Esophagus squamous epithelium (tissue), 5 donors: ENCODE measurements at regions not wholly inside any gene's neighbourhood (a gene's known extent, or its start where the extent isn't known, plus 50 kb on each side); places are given as distances from the start of the nearest gene placed in this dataset.

Experiments
- DNase-seq: peaks from one replicate; lab custom pipeline; 2025; lab: John Stamatoyannopoulos, UW
- H3K27ac ChIP-seq, 4 donors: fragments of 200-600 bp; sonication (generic); one replicate each; pipeline ENCODE4 v1.5.1; 2016 to 2019; ENCODE audit warnings: mild to moderate bottlenecking in 1 of 4
- H3K27me3 ChIP-seq, 4 donors: fragments of 200-600 bp; sonication (generic); 1 replicate in 3 of 4; 2 replicates in 1 of 4; pipeline versions ENCODE4 v1.5.1 to v1.6.0; 2017 to 2021; ENCODE audit warnings: antibody characterized with exemption in 1 of 4
- H3K36me3 ChIP-seq, 3 donors: fragments of 200-600 bp; sonication (generic); one replicate each; pipeline ENCODE4 v1.5.1; 2016 to 2019
- H3K4me1 ChIP-seq, 3 donors: fragments of 200-600 bp; sonication (generic); one replicate each; pipeline ENCODE4 v1.5.1; 2017 to 2019
- H3K4me3 ChIP-seq, 4 donors: fragments of 200-600 bp; sonication (generic); 1 replicate in 3 of 4; 2 replicates in 1 of 4; pipeline ENCODE4 v1.5.1; 2016 to 2019; ENCODE audit warnings: mild to moderate bottlenecking in 2 of 4, moderate library complexity in 1 of 4
- H3K9me3 ChIP-seq, 3 donors: fragments of 200-600 bp; sonication (generic); one replicate each; pipeline ENCODE4 v1.5.1; 2016 to 2019
- CTCF ChIP-seq, 6 experiments: fragments of 450-650 bp in 4 of 6; fragments of 200-600 bp in 2 of 6; sonication (generic) in 2 of 6; IDR thresholded peaks; one replicate each; pipeline ENCODE4 v1.5.1; 2016 to 2019; ENCODE audit warnings: antibody characterized with exemption in 6 of 6, mild to moderate bottlenecking in 4 of 6, moderate library complexity in 4 of 6
- POLR2A ChIP-seq, 4 donors: fragments of 450-650 bp; IDR thresholded peaks; one replicate each; pipeline ENCODE4 v1.6.1; 2017; ENCODE audit warnings: antibody characterized with exemption in 4 of 4, mild to moderate bottlenecking in 4 of 4, moderate library complexity in 3 of 4
- WGBS, 2 donors: methylation state at CpG; one replicate each; pipeline ENCODE4 v1.1.5; 2018; 5-methylcytosine and 5-hydroxymethylcytosine counted together
- intact Hi-C: fragments of 100-400 bp; cut with DNase I; formaldehyde crosslinking; loops from one replicate; pipeline ENCODE4 v1.15.0; 2022
- donor health status: DM: yes; HTN: yes; CAD: no.

- Histone ChIP-seq H3K4me3 (no peak overlapping the region), H3K9me3 (peaks cover 0 to 7% (median 0%) of the 10 kb centered on the region in 3 donors), H3K27me3 (peaks cover 0 to 72% (median 0%) of the 10 kb centered on the region in 4 donors), H3K27ac (no peak overlapping the region), H3K36me3 (no peaks in the 10 kb centered on the region), H3K4me1 (no peaks in the 10 kb centered on the region)
- intact Hi-C loops = no loop called here
- 69 to 70% methylated on average over 5 of the region's 5 CpGs for WGBS, 2 donors
- DNase-seq = no peak
- TF ChIP-seq POLR2A (IDR thresholded peaks at IDR 0.05) (no peak), CTCF (IDR thresholded peaks at IDR 0.05) (no peak)
These were observed 123.9 kb upstream of the CARD11 start for GRCh38 chr7:3167551-3167950.

- H3K27ac ChIP-seq = no peak overlapping the region
- intact Hi-C loops = no loop called here
- no peaks in the 10 kb centered on the region for H3K36me3 ChIP-seq
- 88 to 94% methylated on average over 3 to 6 of the region's 12 CpGs for WGBS, 2 donors
- no peak overlapping the region for H3K4me3 ChIP-seq
- no peak for TF ChIP-seq CTCF (IDR thresholded peaks at IDR 0.05)
- no peak for TF ChIP-seq POLR2A (IDR thresholded peaks at IDR 0.05)
- no peaks in the 10 kb centered on the region for H3K4me1 ChIP-seq
- DNase-seq = no peak
- H3K9me3 ChIP-seq = no peaks in the 10 kb centered on the region
- peaks cover 0 to 74% (median 0%) of the 10 kb centered on the region in 4 donors for H3K27me3 ChIP-seq
These were observed 124.7 kb upstream of the CARD11 start for GRCh38 chr7:3168370-3168769.

GRCh38 chr7:3168869-3169268, 125.2 kb upstream of the CARD11 start:
- no peaks in the 10 kb centered on the region for H3K36me3 ChIP-seq
- DNase-seq = no peak
- peaks cover 0 to 74% (median 0%) of the 10 kb centered on the region in 4 donors for H3K27me3 ChIP-seq
- H3K27ac ChIP-seq = no peak overlapping the region
- intact Hi-C loops = no loop called here
- TF ChIP-seq POLR2A (IDR thresholded peaks at IDR 0.05) (no peak), CTCF (IDR thresholded peaks at IDR 0.05) (no peak)
- no peaks in the 10 kb centered on the region for H3K9me3 ChIP-seq
- no peaks in the 10 kb centered on the region for H3K4me1 ChIP-seq
- H3K4me3 ChIP-seq = no peak overlapping the region
- WGBS, 2 donors = 83 to 92% methylated on average over 5 to 10 of the region's 10 CpGs

GRCh38 chr7:3172768-3173280, 128.2 kb upstream of the SDK1 start:
- no peaks in the 10 kb centered on the region for H3K9me3 ChIP-seq
- H3K4me1 ChIP-seq = no peaks in the 10 kb centered on the region
- H3K36me3 ChIP-seq = no peaks in the 10 kb centered on the region
- peaks cover 0 to 76% (median 0%) of the 10 kb centered on the region in 4 donors for H3K27me3 ChIP-seq
- no peak overlapping the region for H3K27ac ChIP-seq
- TF ChIP-seq CTCF (IDR thresholded peaks at IDR 0.05) (no peak), POLR2A (IDR thresholded peaks at IDR 0.05) (no peak)
- H3K4me3 ChIP-seq = no peak overlapping the region
- no peak for DNase-seq
- WGBS, 2 donors = 77 to 85% methylated on average over 7 of the region's 7 CpGs
- intact Hi-C loops = no loop called here

GRCh38 chr7:3174515-3175284, 126.4 kb upstream of the SDK1 start:
- Histone ChIP-seq H3K27ac (no peak overlapping the region), H3K36me3 (no peaks in the 10 kb centered on the region), H3K9me3 (no peaks in the 10 kb centered on the region), H3K27me3 (peaks cover 0 to 66% (median 0%) of the 10 kb centered on the region in 4 donors), H3K4me3 (no peak overlapping the region), H3K4me1 (no peaks in the 10 kb centered on the region)
- WGBS, 2 donors = 80 to 86% methylated on average over 15 of the region's 15 CpGs
- no peak for DNase-seq
- TF ChIP-seq CTCF (IDR thresholded peaks at IDR 0.05) = no peak
- TF ChIP-seq POLR2A (IDR thresholded peaks at IDR 0.05) = no peak
- intact Hi-C loops = no loop called here
